ENCODE measurements at regions not wholly inside any gene's neighbourhood (a gene's known extent, or its start where the extent isn't known, plus 50 kb on each side); places are given as distances from the start of the nearest gene placed in this dataset.

GRCh38 chr22:48520884-48521588 lies 1306.6 kb downstream of the BRD1 start:
- DNase-seq, result no peak

- DNase-seq, result no peak
These were observed 1307.5 kb downstream of the BRD1 start for GRCh38 chr22:48520207-48520606.

GRCh38 chr22:48517039-48518030 lies 1310.3 kb downstream of the BRD1 start:
- no peak for DNase-seq

DNA sequence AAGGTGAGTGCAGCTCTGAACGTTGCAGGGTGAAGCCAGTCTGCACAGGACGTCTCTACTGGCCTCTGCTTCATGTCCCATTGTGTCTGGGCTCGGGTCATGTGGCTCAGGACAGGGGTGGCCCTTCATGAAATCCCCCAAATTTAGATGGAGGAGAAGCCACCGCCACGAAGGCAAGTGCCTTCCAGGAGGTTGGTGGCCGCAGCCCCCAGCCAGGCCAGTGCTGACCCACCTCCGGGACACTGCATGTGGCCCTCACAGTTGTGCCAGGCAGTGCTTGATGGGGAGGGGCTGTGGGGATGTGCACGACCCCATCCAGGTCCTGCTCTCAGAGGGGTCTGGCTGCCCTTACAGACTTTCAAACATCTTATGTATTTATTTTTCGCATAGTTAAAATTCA lies 1311.1 kb downstream of the BRD1 start:
- no peak for DNase-seq

- DNase-seq, result no peak
These were observed 1312.0 kb downstream of the BRD1 start for GRCh38 chr22:48515571-48516200.

- DNase-seq, result no peak
These were observed 1313.7 kb downstream of the BRD1 start for GRCh38 chr22:48513929-48514328.

DNA sequence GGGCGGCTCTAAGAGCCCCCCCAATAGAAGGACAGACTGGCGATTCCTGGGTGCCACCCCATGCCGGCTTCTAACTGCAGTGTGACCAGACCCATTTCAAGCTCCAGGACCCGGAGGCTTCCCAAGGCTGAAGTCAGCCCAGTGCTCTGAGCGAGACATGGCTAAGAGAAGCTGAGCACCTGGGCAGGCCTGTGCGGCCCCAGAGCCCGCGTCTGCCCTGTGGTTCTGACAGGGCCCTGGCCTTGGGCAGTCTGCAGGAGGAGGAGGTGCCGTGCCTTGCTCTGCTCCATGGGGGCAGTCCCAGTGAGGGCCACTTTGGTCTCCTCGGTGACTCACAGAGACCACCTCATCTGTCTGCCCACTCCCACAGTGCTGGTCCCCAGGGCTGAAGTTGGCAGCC lies 1314.2 kb downstream of the BRD1 start:
- DNase-seq, result no peak

DNA sequence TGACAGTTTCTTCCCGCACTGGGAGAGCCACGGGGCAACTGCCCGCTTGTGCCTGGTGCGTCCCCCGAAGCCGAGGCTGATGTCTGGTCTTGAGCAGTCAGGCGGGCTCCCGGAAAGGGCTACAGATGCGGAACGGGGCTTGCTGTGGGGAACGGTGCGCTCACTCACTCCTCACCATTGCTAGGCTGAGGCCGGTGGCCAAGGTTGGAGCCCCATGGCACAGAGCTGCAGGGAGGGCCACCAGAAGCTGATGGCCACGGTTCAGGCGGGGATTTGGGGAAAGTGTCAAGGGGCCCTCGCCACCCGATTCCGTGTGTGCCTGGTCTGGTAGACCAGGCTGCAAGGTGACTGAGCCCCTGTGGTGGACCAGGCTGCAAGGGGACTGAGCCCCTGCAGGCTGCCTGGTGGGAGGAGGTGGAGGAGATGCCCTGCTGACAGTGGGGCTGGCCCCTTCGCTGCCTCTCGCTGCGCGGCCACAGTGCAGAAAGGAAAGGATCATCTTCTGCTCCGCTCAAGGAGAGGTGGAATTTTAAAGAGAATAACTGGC lies 1315.8 kb downstream of the BRD1 start:
- no peak for DNase-seq

DNA sequence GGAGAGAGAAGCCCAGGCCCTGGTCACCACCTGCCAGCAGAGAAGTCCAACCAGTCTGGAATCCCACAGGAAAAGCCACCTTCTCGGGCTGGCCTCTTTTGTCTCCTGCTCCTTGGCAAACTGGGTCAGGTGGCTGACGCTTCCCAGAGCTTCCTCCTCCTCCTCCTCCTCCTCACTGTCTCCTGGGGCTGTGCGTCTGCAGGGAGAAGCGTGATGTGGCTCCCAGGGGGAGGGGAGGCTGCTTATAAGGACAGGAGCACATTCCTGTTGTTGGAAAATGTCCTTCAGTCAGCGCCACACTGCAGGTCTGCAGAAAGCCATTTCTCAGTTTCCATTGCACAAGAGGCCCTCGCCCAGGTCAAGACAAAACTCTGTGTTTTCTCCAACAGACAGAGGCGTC lies 1316.5 kb downstream of the BRD1 start:
- no peak for DNase-seq

DNA sequence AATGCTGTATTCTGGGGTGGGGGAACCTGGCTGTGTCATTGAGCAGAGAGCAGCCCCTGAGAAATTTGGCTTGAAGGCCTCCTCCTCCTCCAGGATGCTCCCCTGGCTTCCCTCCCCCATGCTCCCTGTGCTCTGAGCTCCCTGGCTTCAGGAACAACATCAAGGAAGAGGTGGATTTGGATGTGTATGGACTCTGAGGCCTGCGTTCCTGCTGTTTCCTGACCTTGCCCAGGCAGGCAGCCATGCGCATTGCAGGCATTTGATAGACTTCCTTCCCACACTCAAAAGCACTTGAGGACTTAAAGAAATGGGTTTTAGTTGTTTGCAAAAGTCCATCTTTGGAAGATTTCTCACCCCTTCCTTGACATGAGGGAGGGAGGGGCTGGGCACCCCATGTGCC lies 1317.1 kb downstream of the BRD1 start:
- no peak for DNase-seq

DNA sequence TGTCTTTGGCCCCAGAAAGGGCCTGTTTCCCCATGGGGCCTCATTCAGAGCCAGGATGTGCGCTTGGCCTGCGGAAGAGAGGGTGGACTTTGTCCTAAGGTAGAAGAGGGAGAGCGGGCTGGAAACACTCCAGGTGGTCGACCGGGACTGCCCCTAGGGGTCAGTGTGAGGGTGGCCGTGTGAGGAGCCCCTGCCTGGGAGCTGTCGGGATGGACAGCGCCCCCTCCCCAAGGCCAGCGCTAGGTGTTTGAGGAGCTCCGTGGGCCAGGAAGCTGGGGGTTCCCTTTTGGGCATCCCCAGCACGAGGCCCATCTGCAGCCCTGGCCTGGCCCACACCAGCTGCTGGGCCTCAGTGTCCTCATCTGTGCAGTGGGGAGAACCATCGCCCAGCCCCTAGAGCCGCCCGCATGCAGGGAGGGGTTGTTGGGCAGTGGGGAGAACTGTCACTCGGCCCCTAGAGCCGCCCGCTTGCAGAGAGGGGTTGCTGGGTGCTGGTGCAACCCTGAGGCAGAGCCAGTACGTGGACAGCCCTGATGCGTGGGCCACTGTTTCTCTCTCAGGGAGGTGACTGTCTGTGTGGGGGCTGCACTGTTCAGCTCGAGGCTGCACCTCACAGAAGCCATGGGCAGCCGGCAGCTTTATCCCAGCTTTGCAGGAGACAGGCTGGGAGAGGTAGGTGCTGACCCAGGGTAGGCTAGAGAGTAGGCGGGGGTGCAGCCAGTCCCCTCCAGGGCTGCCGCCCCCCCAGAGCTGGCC lies 1319.9 kb downstream of the BRD1 start:
- DNase-seq, result no peak

- DNase-seq, result no peak
These were observed 1320.5 kb downstream of the BRD1 start for GRCh38 chr22:48507171-48507570.

GRCh38 chr22:48506506-48507145 lies 1321.0 kb downstream of the BRD1 start:
- no peak for DNase-seq

GRCh38 chr22:48505891-48506290 lies 1321.8 kb downstream of the BRD1 start:
- DNase-seq, result no peak

GRCh38 chr22:48504519-48505140 lies 1323.0 kb downstream of the BRD1 start:
- no peak for DNase-seq

GRCh38 chr22:48503876-48504275 lies 1323.8 kb downstream of the BRD1 start:
- DNase-seq, result no peak

GRCh38 chr22:48503035-48503625 lies 1324.5 kb downstream of the BRD1 start:
- no peak for DNase-seq

GRCh38 chr22:48501231-48501750 lies 1326.4 kb downstream of the BRD1 start:
- no peak for DNase-seq

GRCh38 chr22:48500471-48501230 lies 1327.0 kb downstream of the BRD1 start:
- DNase-seq, result no peak

Data from 8988T (cell line).